ENCODE measurements at regions not wholly inside any gene's neighbourhood (a gene's known extent, or its start where the extent isn't known, plus 50 kb on each side); places are given as distances from the start of the nearest gene placed in this dataset.

DNA sequence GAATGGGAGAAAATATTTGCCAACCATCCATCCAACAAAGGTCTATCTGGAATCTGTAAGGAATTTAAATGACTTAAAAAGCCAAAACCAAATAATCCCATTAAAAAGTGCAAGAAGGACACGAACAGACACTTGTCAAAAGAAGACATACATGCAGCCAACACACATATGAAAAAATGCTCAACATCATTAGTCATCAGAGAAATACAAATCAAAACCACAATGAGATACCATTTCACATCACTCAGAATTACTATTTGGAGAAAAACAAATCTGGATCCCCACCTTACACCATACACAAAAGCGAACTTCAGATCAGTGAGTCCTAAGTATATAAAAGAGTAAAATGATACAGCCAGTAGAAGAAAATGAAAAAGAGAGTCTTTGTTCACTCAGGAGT is 58.6 kb upstream of the MNS1 start:
- Histone ChIP-seq H4K20me1 (ENCODE audit: insufficient read depth) (no peaks in the 10 kb centered on the region), H3K27ac (no peak overlapping the region), H3K4me1 (ENCODE audit: low read depth, poor library complexity, severe bottlenecking) (no peaks in the 10 kb centered on the region), H3K27me3 (ENCODE audit: insufficient read depth, low read depth) (no peaks in the 10 kb centered on the region), H3K9ac (no peak overlapping the region), H3K79me2 (ENCODE audit: insufficient read depth, low read depth) (no peaks in the 10 kb centered on the region), H3K4me2 (no peak overlapping the region), H3K4me3 (IDR thresholded peaks at IDR 0.05; ENCODE audit: insufficient read depth, low read depth, low read length) (no peak overlapping the region), H3K36me3 (ENCODE audit: insufficient read depth) (no peaks in the 10 kb centered on the region), H2AFZ (ENCODE audit: low read depth) (no peak overlapping the region)
- TF ChIP-seq, protein P1, sequence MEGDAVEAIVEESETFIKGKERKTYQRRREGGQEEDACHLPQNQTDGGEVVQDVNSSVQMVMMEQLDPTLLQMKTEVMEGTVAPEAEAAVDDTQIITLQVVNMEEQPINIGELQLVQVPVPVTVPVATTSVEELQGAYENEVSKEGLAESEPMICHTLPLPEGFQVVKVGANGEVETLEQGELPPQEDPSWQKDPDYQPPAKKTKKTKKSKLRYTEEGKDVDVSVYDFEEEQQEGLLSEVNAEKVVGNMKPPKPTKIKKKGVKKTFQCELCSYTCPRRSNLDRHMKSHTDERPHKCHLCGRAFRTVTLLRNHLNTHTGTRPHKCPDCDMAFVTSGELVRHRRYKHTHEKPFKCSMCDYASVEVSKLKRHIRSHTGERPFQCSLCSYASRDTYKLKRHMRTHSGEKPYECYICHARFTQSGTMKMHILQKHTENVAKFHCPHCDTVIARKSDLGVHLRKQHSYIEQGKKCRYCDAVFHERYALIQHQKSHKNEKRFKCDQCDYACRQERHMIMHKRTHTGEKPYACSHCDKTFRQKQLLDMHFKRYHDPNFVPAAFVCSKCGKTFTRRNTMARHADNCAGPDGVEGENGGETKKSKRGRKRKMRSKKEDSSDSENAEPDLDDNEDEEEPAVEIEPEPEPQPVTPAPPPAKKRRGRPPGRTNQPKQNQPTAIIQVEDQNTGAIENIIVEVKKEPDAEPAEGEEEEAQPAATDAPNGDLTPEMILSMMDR (conservative IDR thresholded peaks at IDR 0.05; ENCODE audit: low read depth, low read length): no peak

DNA sequence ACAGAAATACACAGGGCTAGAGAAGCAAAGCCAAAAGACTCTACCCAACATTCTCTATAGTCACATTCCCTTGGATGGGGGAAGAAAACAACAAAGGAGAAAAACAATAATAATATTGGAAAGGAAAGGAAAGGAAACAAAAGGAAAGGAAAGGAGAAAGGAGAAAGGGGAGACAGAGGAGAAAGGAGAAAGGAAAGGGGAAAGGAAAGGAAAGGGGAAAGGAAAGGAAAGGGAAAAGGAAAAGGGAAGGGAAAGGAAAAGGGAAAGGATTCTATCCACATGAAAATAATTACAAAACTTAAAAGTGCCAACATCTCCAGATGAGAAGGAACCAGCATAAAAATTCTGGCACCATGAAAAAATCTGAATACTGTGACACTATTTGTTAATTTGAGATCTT is 54.1 kb upstream of the MNS1 start:
- Histone ChIP-seq H3K79me2 (ENCODE audit: insufficient read depth, low read depth) (no peaks in the 10 kb centered on the region), H4K20me1 (ENCODE audit: insufficient read depth) (no peaks in the 10 kb centered on the region), H3K27ac (no peak overlapping the region), H3K4me3 (IDR thresholded peaks at IDR 0.05; ENCODE audit: insufficient read depth, low read depth, low read length) (no peak overlapping the region), H3K36me3 (ENCODE audit: insufficient read depth) (no peaks in the 10 kb centered on the region), H3K27me3 (ENCODE audit: insufficient read depth, low read depth) (no peaks in the 10 kb centered on the region), H2AFZ (ENCODE audit: low read depth) (no peak overlapping the region), H3K4me1 (ENCODE audit: low read depth, poor library complexity, severe bottlenecking) (no peaks in the 10 kb centered on the region), H3K4me2 (no peak overlapping the region), H3K9ac (no peak overlapping the region)
- TF ChIP-seq, protein P1 (conservative IDR thresholded peaks at IDR 0.05; ENCODE audit: low read depth, low read length): no peak

All from KMS-11 (cell line).